ENCODE measurements at regions not wholly inside any gene's neighbourhood (a gene's known extent, or its start where the extent isn't known, plus 50 kb on each side); places are given as distances from the start of the nearest gene placed in this dataset.

GRCh38 chr4:171348090-171348489 lies 465.1 kb upstream of the GALNTL6 start:
- no peak for TF ChIP-seq EZH2phosphoT487 (IDR thresholded peaks at IDR 0.05; ENCODE audit: low read length)
- no peak for TF ChIP-seq EZH2 (optimal IDR thresholded peaks at IDR 0.05; ENCODE audit: low read depth, low read length)
- TF ChIP-seq CTCF (IDR thresholded peaks at IDR 0.05; ENCODE audit: low read length): no peak
- Histone ChIP-seq H3K9me2 (replicated peaks; ENCODE audit: insufficient read depth, low read length) (no peaks in the 10 kb centered on the region), H3K79me2 (ENCODE audit: low read length) (no peaks in the 10 kb centered on the region), H4K20me1 (ENCODE audit: insufficient read depth, low read length) (no peaks in the 10 kb centered on the region; the same call in 1 of the 2 replicates), H2AFZ (ENCODE audit: low read length) (no peak overlapping the region), H3K36me3 (replicated peaks; ENCODE audit: insufficient read depth, low read length) (no peaks in the 10 kb centered on the region), H3F3A (ENCODE audit: insufficient read depth, low read length) (no peaks in the 10 kb centered on the region), H3K9me3 (replicated peaks; ENCODE audit: insufficient read depth, low read length) (no peaks in the 10 kb centered on the region), H3K27ac (ENCODE audit: low read length) (no peak overlapping the region), H3K4me2 (ENCODE audit: low read depth, low read length) (no peak overlapping the region), H3K4me1 (ENCODE audit: low read length) (no peaks in the 10 kb centered on the region), H3K9ac (ENCODE audit: low read length) (no peak overlapping the region), H3K4me3 (ENCODE audit: low read length) (no peak overlapping the region), H3K27me3 (replicated peaks; ENCODE audit: insufficient read depth, low read length) (no peaks in the 10 kb centered on the region)
- no peak for DNase-seq

GRCh38 chr4:171342646-171343045 lies 470.6 kb upstream of the GALNTL6 start:
- H3K9me3 ChIP-seq (replicated peaks; ENCODE audit: insufficient read depth, low read length): no peaks in the 10 kb centered on the region
- H3K36me3 ChIP-seq (replicated peaks; ENCODE audit: insufficient read depth, low read length): no peaks in the 10 kb centered on the region
- no peak overlapping the region for H3K27ac ChIP-seq (ENCODE audit: low read length)
- H4K20me1 ChIP-seq (ENCODE audit: insufficient read depth, low read length): no peaks in the 10 kb centered on the region; the same call in 1 of the 2 replicates
- no peaks in the 10 kb centered on the region for H3K9me2 ChIP-seq (replicated peaks; ENCODE audit: insufficient read depth, low read length)
- DNase-seq: no peak
- no peaks in the 10 kb centered on the region for H3F3A ChIP-seq (ENCODE audit: insufficient read depth, low read length)
- no peak overlapping the region for H3K4me2 ChIP-seq (ENCODE audit: low read depth, low read length)
- no peaks in the 10 kb centered on the region for H3K27me3 ChIP-seq (replicated peaks; ENCODE audit: insufficient read depth, low read length)
- no peak overlapping the region for H2AFZ ChIP-seq (ENCODE audit: low read length)
- no peak for TF ChIP-seq EZH2phosphoT487 (IDR thresholded peaks at IDR 0.05; ENCODE audit: low read length)
- TF ChIP-seq EZH2 (optimal IDR thresholded peaks at IDR 0.05; ENCODE audit: low read depth, low read length): no peak
- no peak for TF ChIP-seq CTCF (IDR thresholded peaks at IDR 0.05; ENCODE audit: low read length)
- H3K4me3 ChIP-seq (ENCODE audit: low read length): no peak overlapping the region
- no peak overlapping the region for H3K9ac ChIP-seq (ENCODE audit: low read length)
- no peaks in the 10 kb centered on the region for H3K79me2 ChIP-seq (ENCODE audit: low read length)
- no peaks in the 10 kb centered on the region for H3K4me1 ChIP-seq (ENCODE audit: low read length)

GRCh38 chr4:171340258-171340657 lies 472.9 kb upstream of the GALNTL6 start:
- no peak for DNase-seq
- no peaks in the 10 kb centered on the region for H4K20me1 ChIP-seq (ENCODE audit: insufficient read depth, low read length)
- H3K27me3 ChIP-seq (replicated peaks; ENCODE audit: insufficient read depth, low read length): no peaks in the 10 kb centered on the region
- H3K36me3 ChIP-seq (replicated peaks; ENCODE audit: insufficient read depth, low read length): no peaks in the 10 kb centered on the region
- no peak overlapping the region for H3K4me3 ChIP-seq (ENCODE audit: low read length)
- H3K9me2 ChIP-seq (replicated peaks; ENCODE audit: insufficient read depth, low read length): no peaks in the 10 kb centered on the region
- H3K27ac ChIP-seq (ENCODE audit: low read length): no peak overlapping the region
- TF ChIP-seq EZH2 (optimal IDR thresholded peaks at IDR 0.05; ENCODE audit: low read depth, low read length) (no peak), CTCF (IDR thresholded peaks at IDR 0.05; ENCODE audit: low read length) (no peak), EZH2phosphoT487 (IDR thresholded peaks at IDR 0.05; ENCODE audit: low read length) (no peak)
- H3K79me2 ChIP-seq (ENCODE audit: low read length): no peaks in the 10 kb centered on the region
- no peak overlapping the region for H3K9ac ChIP-seq (ENCODE audit: low read length)
- H3F3A ChIP-seq (ENCODE audit: insufficient read depth, low read length): no peaks in the 10 kb centered on the region
- H2AFZ ChIP-seq (ENCODE audit: low read length): no peak overlapping the region
- no peaks in the 10 kb centered on the region for H3K4me1 ChIP-seq (ENCODE audit: low read length)
- H3K4me2 ChIP-seq (ENCODE audit: low read depth, low read length): no peak overlapping the region
- H3K9me3 ChIP-seq (replicated peaks; ENCODE audit: insufficient read depth, low read length): no peaks in the 10 kb centered on the region
